ENCODE measurements at regions not wholly inside any gene's neighbourhood (a gene's known extent, or its start where the extent isn't known, plus 50 kb on each side); places are given as distances from the start of the nearest gene placed in this dataset.

GRCh38 chr2:208820014-208820688 lies 413.6 kb downstream of the PTH2R start:
- no peak for TF ChIP-seq EZH2 (IDR thresholded peaks at IDR 0.05; ENCODE audit: low read length, missing control alignments)
- no peak for TF ChIP-seq CTCF (conservative IDR thresholded peaks at IDR 0.05 in 1 of 2, IDR thresholded peaks at IDR 0.05 in 1 of 2; ENCODE audit: low read depth in 1 of 2, low read length in 2 of 2)
